Panc1 (cell line): ENCODE measurements at regions not wholly inside any gene's neighbourhood (a gene's known extent, or its start where the extent isn't known, plus 50 kb on each side); places are given as distances from the start of the nearest gene placed in this dataset.

Source experiments
- ATAC-seq: fragments of 200-7000 bp; cut with Tn5 transposase; 2 replicates; pipeline ENCODE4 v1.9.1; 2020; ENCODE audit warnings: mild to moderate bottlenecking, moderate library complexity
- BruUV-seq: library from RNA; stranded (reverse); fragments of 400-500 nt; replicated peaks from 2 replicates; lab custom pipeline; 2021; lab: Mats Ljungman, UMichigan
- CTCF ChIA-PET: fragments of 300-600 bp; sonication (Branson Sonifier 250); formaldehyde crosslinking; loops from one replicate; lab custom pipeline; 2022; ENCODE audit warnings: antibody characterized with exemption; lab: Charles Lee
- POLR2A ChIA-PET: fragments of 300-600 bp; sonication (Branson Sonifier 250); formaldehyde crosslinking; loops from one replicate; lab custom pipeline; 2022; ENCODE audit warnings: antibody characterized with exemption; lab: Charles Lee
- DNase-seq: peaks from one replicate; pipeline ENCODE4 v3.0.0-alpha.2; 2010; ENCODE audit warnings: low read depth, low spot score
- H3K27ac ChIP-seq: 2 replicates; pipeline ENCODE4 v1.5.1; 2011; ENCODE audit warnings: mild to moderate bottlenecking, low read length, inconsistent platforms
- H3K27me3 ChIP-seq: fragments of 200-500 bp; sonication (Bioruptor generic); 2 replicates; pipeline ENCODE4 v1.6.0; 2014; ENCODE audit warnings: low read length, inconsistent platforms; ENCODE audit not compliant: control insufficient read depth, insufficient read depth
- H3K36me3 ChIP-seq: fragments of 200-500 bp; sonication (Bioruptor generic); 2 replicates; pipeline ENCODE4 v1.5.1; 2014; ENCODE audit warnings: inconsistent platforms, mild to moderate bottlenecking, low read length, moderate library complexity; ENCODE audit not compliant: control insufficient read depth, insufficient read depth
- H3K4me1 ChIP-seq: 2 replicates; pipeline ENCODE4 v1.5.1; 2011; ENCODE audit warnings: inconsistent platforms, mild to moderate bottlenecking, low read length, moderate library complexity; ENCODE audit not compliant: control insufficient read depth, insufficient read depth
- H3K4me3 ChIP-seq, 2 experiments: 2 replicates each; pipeline ENCODE4 v1.5.1; 2011 to 2012; ENCODE audit warnings: low read depth in 2 of 2, low read length in 2 of 2, mild to moderate bottlenecking in 2 of 2, inconsistent platforms in 1 of 2, moderate library complexity in 1 of 2
- H3K9me3 ChIP-seq: fragments of 200-500 bp; sonication (Bioruptor generic); 2 replicates; pipeline ENCODE4 v1.5.1; 2014; ENCODE audit warnings: low read depth, mild to moderate bottlenecking, inconsistent platforms, low read length, moderate library complexity; ENCODE audit not compliant: control insufficient read depth, insufficient read depth
- CTCF ChIP-seq: fragments of 450-650 bp; IDR thresholded peaks from 2 replicates; pipeline ENCODE4 v1.5.1; 2017; ENCODE audit warnings: mild to moderate bottlenecking
- POLR2AphosphoS5 ChIP-seq: IDR thresholded peaks from 2 replicates; pipeline ENCODE4 v1.6.1; 2012; ENCODE audit warnings: mild to moderate bottlenecking, low read depth, low read length, moderate library complexity
- REST ChIP-seq, 2 experiments: IDR thresholded peaks; 2 replicates each; pipeline ENCODE4 v1.6.1; 2011 to 2012; ENCODE audit warnings: low read depth in 2 of 2, control low read depth in 1 of 2, low read length in 1 of 2, mild to moderate bottlenecking in 1 of 2, moderate library complexity in 1 of 2; ENCODE audit not compliant: insufficient read depth in 1 of 2
- SIN3A ChIP-seq: IDR thresholded peaks from 2 replicates; pipeline ENCODE4 v1.6.1; 2012; ENCODE audit warnings: low read depth, mild to moderate bottlenecking, low read length, moderate library complexity, borderline replicate concordance; ENCODE audit not compliant: insufficient read depth
- TCF7L2 ChIP-seq: IDR thresholded peaks from 2 replicates; pipeline ENCODE4 v1.6.1; 2011; ENCODE audit warnings: mild to moderate bottlenecking, low read depth, low read length, inconsistent platforms
- in situ Hi-C: cut with HindIII; loops from 2 replicates; pipeline ENCODE4 v1.10.0; 2016; ENCODE audit warnings: low sequenced_read_pairs, low pct_unique_long_range_greater_than_20kb
- intact Hi-C: fragments of 100-400 bp; cut with micrococcal nuclease; formaldehyde crosslinking; loops from one replicate; pipeline ENCODE4 v1.10.0; 2022; ENCODE audit not compliant: unreplicated experiment

- BruUV-seq = no TSS peak
- Histone ChIP-seq H3K36me3 (no peaks in the 10 kb centered on the region), H3K27ac (no peak overlapping the region), H3K4me1 (peaks cover 5% of the 10 kb centered on the region; the same call in 1 of the 2 replicates), H3K9me3 (no peaks in the 10 kb centered on the region), H3K4me3 (no peak overlapping the region), H3K27me3 (no peaks in the 10 kb centered on the region)
- DNase-seq (no peak), ATAC-seq (no peak)
- TF ChIP-seq POLR2AphosphoS5 (no peak), SIN3A (no peak), REST (IDR thresholded peaks at IDR 0.05; ENCODE audit: insufficient read depth in 1 of 2, low read depth in 2 of 2, low read length in 1 of 2) (no peak), CTCF (no peak), TCF7L2 (no peak)
- ChIA-PET CTCF (no interaction called here), POLR2A (no interaction called here)
- intact Hi-C loops (no loop called here), in situ Hi-C loops (no loop called here)
Observed at GRCh38 chr22:27199354-27199753, 542.0 kb downstream of the MIAT start.

GRCh38 chr22:27201276-27201675 lies 543.9 kb downstream of the MIAT start:
- POLR2A ChIA-PET = no interaction called here

More at GRCh38 chr22:27201276-27201675, 543.9 kb downstream of the MIAT start:
- in situ Hi-C loops = no loop called here
- ATAC-seq = no peak
- no peaks in the 10 kb centered on the region for H3K36me3 ChIP-seq
- H3K27ac ChIP-seq = no peak overlapping the region
- TF ChIP-seq REST (IDR thresholded peaks at IDR 0.05; ENCODE audit: insufficient read depth in 1 of 2, low read depth in 2 of 2, low read length in 1 of 2) (no peak), SIN3A (no peak), CTCF (no peak), TCF7L2 (no peak), POLR2AphosphoS5 (no peak)
- H3K9me3 ChIP-seq = no peaks in the 10 kb centered on the region
- BruUV-seq = no TSS peak
- DNase-seq = no peak
- intact Hi-C loops = no loop called here
- no peak overlapping the region for H3K4me3 ChIP-seq
- CTCF ChIA-PET = no interaction called here
- peaks cover 5% of the 10 kb centered on the region; the same call in 1 of the 2 replicates for H3K4me1 ChIP-seq
- no peaks in the 10 kb centered on the region for H3K27me3 ChIP-seq
